Urothelium cell line (cell line): ENCODE measurements at regions not wholly inside any gene's neighbourhood (a gene's known extent, or its start where the extent isn't known, plus 50 kb on each side); places are given as distances from the start of the nearest gene placed in this dataset.

Experiments used
- DNase-seq: peaks from one replicate; pipeline ENCODE4 v3.0.0; 2011; ENCODE audit warnings: low spot score, mixed read lengths
- FAIRE-seq: peaks from 2 replicates; lab custom pipeline; 2011; peaks lifted over from hg19 to GRCh38; lab: Jason Lieb, UNC

DNA sequence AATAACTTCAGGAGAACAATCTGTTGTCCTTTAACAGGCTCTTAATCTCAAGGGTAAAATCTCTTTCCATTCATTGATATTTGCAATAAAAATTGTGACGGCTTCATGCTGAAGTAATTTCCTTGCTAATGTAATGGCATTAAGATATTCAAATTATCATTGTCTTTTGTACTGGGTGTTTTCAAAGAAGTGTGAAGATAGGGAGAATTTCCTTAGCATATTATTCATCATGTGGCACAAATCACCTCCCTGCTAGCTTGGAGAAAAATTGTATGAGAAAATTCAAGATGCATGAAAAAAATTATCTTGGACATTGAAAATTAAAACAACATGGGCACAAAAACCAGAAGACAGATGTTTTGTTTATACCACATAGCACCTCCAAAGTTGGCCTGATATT lies 63.6 kb upstream of the ARID2 start:
- FAIRE-seq, result no peak

DNA sequence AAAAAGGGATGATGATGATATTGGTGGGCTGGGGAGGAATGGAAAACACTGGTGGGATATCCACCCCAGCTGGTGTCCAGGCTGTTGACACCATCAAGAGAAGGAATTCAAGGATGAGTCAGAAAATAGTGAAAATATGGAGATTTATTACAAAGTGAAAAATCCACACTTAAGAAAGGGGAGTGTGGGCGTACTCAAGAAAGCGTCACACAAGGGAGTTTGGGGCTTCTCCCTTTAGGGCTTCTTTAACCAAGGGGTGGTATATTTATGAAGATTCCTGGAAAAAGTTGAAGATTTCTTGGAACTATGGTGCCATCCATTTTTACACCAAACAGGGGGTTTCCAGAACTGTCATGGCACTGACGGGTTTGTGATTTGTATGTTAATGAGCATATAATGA lies 63.1 kb upstream of the ARID2 start:
- DNase-seq (no peak), FAIRE-seq (no peak)

More for the DNA sequence above, 63.6 kb upstream of the ARID2 start:
- no peak for DNase-seq

DNA sequence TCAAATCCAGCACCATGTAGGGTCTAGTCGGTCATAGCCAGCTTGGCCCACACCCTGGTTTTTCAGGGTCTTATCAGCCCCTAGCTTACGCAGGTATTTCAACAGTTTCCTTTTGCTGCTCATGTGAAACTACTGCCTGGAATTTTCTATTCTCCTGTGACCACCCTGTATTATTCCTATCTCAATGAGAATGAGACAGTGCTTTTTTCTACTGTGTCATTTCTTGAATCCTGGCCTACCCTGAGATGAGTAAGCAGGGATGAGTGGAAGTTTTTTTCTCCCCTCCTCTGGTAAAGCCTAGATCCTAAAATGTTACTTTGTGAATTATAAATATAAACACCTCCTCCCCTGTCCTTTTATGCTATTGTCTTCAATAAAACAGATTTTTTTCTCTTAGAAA lies 62.7 kb upstream of the ARID2 start:
- FAIRE-seq, result no peak
- no peak for DNase-seq

DNA sequence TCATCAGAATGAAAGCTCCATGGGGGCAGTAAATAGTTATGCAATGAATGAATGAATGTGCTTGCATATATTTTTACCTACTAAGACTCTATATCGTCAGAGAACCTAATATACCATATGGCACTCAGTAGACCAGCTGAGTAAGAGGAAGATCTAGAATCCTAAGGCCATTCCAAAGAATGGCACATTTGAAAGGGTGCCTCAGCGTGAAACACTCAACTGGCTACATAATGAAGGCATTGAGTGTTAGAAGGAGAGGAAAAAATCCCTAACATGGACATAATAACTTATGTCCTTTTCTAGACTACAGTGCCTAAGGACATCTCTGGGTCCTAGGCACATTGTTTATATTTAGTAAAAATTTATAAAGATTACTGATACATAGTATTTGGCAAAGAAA lies 61.7 kb upstream of the ARID2 start:
- no peak for DNase-seq
- FAIRE-seq, result no peak

DNA sequence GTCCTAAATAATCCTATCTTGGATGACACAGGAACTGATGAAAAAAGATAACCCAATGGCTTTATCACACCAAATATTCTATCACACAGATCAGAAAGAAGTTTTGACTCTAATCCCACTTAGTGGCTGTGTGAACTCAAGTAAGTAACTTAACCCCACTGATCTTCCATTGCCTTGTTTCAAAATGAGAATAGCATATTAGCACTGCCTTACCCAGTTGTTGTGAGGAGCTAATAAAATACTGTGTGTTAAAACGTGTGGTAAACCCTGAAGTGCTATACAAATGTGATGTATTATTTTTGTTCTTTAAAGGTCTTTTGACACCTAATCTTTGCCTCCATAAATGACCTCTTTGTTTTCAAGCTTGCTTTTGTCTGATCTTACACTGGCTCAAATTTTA lies 60.9 kb upstream of the ARID2 start:
- FAIRE-seq, result no peak

DNA sequence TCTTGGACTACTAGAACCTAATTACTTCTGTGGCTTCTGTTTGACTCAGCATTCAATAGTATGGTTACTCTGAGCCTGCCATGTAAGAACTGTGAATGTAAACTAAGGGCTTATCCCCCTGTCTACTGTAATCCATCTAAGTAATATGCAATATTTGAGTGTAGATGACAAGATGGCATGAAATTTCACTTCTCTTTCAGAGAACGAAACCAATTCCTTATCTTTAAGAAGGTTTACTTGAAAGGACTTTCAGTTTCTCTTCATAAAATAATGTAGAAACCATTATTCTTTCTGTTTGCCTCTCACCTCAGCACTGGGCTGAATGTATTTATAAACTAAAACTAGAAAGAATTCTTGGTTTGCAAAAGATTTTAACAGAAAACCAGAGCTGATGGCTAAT lies 60.4 kb upstream of the ARID2 start:
- DNase-seq (no peak), FAIRE-seq (no peak)

More for the DNA sequence above, 60.9 kb upstream of the ARID2 start:
- no peak for DNase-seq

DNA sequence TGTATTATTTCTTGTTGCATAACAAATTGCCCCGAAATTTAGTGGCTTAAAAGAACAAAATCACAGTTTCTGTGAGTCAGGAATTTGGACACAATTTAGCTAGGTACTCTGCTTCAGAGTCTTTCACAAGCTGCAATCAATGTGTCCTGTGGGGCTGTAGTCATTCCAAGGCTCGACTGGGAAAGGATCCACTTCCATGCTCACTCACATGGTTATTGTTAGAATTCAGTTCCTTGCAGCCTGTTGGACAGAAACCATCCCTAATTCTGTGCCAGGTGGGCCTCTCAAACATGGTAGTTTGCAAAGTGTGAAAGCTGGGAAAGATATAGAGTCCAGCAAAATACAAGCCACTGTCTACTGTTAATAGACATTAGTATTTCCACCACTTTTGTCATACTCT lies 59.7 kb upstream of the ARID2 start:
- FAIRE-seq (no peak), DNase-seq (no peak)

DNA sequence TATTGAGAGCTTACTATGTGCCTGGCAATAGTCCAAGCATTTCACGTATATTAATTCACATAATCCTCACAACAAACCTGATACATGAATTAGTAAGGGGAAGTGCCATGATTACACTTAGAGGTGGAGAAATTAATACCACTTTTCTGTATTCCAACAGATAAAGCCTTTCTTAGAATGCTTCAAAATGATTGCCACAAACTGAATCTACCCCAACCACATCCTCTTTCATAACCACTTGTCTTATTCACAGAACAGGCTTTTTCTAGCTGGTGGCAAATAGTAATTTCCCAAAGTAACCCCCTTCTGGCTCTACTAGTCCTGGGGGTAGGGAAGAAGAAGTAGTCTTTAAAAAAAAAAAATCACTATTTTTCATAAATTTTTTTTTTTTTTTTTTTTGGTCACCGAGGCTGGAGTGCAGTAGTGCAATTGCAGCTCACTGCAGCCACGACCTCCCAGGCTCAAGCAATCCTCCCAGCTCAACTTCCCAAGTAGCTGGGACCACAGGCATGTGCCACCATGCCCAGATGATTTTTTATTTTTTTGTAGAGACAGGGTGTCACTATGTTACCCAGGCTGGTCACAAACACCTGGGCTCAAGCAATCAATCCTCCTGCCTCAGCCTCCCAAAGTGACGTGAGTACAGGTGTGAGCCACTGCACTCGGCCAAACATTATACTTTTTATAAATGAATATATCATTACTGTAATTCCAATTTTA lies 59.0 kb upstream of the ARID2 start:
- FAIRE-seq, result no peak
- no peak for DNase-seq

DNA sequence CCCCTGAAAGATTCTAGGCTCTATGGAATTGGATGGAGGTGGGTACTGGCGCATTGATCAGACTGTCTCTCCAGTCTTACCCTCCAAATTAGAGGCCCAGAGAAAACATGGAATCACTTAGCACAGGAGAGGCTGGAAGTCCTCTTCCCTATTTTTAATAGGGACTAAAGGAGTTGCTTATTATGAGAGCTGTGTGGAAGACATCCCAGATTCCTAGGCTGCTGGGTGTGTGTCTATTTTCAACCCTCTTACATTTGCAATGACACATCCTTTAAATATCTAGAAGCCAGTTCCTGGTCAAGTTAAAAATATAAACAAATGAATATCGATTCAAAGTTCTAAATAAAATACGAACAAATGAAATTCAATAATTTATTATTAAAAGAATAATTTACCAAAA lies 58.3 kb upstream of the ARID2 start:
- FAIRE-seq, result no peak

DNA sequence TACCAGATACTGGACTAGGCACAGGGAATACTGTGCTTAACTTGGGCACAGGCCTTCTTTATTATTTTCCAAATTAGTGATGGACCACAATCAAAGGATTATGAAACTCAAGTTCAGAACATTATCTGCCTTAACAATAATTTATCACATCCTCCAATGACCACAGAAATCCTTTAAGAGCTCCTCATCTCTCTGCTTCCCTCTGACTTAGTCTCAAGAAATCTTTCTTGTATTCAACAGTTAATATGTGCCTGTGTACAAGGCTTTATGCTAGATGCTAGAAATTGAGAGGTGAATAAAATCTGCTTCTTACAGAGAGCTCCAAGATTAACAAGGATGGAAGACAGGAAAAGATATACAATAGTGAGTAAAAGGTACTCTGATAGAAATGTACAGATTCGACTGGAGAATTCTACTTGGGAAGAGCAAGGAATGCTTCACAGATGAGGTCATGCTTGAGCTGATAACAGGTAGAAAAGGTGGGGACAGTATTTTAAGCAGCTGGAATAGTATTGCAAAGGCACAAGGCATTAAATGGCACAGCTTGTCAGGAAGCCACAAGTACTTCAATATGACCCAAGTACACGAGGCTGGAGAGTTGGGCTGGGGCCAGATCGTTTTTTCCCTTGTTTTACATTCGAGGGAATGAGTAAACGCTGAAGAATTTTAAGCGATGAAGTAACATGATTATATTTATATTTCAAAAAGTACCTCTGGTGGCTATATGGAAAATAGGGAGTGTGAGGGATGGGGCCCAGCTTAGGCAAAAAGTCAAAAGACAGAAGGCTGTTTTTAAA lies 55.1 kb upstream of the ARID2 start:
- DNase-seq, result peak; percentile 64

More for the DNA sequence above, 58.3 kb upstream of the ARID2 start:
- DNase-seq, result peak; percentile 27

DNA sequence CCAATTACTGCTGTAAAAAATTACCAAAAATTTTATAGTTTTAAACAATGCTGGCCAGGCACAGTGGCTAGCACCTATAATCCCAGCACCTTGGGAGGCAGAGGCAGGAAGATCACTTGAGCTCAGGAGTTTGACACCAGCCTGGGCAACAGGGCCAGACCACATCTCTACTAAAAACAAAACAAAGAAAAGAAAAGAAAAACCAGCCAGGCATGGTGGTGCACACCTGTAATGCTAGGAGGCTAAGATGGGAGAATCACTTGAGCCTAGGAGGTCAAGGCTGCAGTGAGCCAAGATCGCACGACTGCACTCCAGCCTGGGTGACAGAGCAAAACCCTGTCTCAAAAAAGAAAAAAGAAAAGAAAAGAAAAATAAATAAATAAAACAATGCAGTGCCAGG lies 54.0 kb upstream of the ARID2 start:
- DNase-seq (no peak), FAIRE-seq (no peak)

More for the DNA sequence above, 55.1 kb upstream of the ARID2 start:
- no peak for FAIRE-seq
